ENCODE measurements at regions not wholly inside any gene's neighbourhood (a gene's known extent, or its start where the extent isn't known, plus 50 kb on each side); places are given as distances from the start of the nearest gene placed in this dataset.

- peak; percentile 8 for DNase-seq
Measured at GRCh38 chr1:63124666-63125191, 197.6 kb upstream of the FOXD3 start.

DNA sequence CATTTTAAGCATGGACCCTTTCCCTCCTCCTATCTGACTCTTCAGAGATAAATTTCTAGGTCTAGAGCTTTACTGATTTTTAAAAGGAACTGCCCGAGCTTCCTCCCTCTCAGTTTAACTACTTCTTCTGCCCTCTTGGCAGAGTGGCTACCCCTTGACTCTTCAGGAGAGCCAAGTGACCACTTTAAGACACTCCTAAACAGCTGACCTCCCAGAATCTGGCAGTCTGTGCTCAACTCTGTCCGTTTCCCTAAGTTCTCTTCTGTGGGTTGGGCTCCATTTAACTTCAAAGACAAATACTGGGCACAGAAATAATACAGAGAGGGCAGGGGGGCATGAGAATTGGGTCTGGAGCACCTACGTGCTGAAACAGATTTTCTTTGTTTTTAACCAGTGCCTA lies 196.3 kb upstream of the FOXD3 start:
- no peak for DNase-seq

- no peak for DNase-seq
Measured at GRCh38 chr1:63127376-63127775, 195.0 kb upstream of the FOXD3 start.

DNA sequence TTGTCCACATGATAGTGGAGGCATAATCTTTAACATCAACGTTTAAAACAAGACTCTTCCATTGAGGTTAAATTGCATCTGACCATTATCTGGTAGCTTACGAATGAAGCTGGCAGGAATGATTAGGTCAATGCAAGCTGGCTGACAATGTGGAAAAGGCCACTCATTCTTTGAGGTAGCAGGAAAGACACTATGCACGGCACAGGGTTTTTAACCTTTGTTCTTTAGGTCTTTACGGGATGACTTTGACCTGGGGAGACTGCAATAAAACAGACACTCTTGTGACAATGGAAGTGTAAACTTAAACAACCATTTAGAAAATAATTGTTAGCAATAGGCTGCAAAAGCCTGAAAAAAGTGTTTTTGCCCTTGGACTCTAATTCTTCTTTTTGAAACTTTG lies 193.8 kb upstream of the FOXD3 start:
- DNase-seq = no peak

GRCh38 chr1:63129184-63129583 lies 193.2 kb upstream of the FOXD3 start:
- no peak for DNase-seq

DNA sequence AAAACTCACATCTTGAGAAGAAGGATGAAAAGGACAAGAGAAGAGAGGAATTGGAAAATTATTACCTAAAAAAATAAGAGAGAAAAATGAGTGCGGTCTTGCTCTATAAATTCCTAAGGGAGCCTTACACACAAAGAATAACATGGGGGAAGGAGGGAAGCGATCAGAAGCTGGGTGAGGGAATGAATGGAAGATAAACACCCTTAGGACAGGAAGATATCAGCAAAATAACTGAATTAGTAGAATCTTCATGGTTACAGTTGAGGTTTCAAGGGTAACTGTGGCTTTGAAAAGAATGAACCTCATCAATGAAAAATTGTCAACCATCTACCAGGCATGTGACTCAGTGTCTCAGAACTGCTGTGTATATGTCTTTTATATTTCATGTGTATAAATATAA lies 192.5 kb upstream of the FOXD3 start:
- DNase-seq = no peak

GRCh38 chr1:63134501-63135173 lies 187.7 kb upstream of the FOXD3 start:
- DNase-seq = no peak

DNA sequence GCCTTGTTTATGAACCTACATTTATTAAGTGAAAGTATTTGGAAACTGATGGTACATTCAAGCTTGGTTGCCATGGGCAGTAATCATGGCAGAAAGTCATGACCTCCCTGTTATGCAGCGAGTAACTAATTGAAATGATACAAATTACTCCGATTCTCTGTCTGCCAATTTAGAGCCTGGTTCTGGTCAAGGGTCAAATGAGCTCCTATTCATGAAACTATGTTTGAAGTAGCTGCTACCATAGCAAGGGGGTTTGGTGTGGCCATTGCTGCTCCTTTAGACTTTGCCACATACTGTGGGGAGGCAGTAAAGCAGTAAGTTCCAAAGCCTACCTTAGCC lies 187.2 kb upstream of the FOXD3 start:
- no peak for DNase-seq

DNA sequence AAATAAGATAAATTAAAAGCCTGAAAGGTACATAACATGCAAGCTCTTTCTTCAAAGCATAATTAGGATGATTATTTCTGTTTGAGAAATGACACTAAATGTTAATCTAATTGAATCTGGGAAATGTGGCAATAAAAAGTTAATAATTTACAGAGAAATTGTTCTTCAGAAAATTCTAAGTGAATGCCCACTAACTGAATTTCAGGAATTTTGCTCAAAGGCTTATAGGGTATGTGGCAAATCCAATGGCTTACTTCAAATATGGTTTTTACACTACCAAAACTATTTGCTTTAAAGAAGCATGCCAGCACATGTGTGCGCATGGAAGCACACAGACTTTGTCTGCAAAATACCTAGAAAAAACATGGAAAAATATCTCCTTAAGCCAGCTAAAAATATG lies 186.6 kb upstream of the FOXD3 start:
- DNase-seq = no peak

DNA sequence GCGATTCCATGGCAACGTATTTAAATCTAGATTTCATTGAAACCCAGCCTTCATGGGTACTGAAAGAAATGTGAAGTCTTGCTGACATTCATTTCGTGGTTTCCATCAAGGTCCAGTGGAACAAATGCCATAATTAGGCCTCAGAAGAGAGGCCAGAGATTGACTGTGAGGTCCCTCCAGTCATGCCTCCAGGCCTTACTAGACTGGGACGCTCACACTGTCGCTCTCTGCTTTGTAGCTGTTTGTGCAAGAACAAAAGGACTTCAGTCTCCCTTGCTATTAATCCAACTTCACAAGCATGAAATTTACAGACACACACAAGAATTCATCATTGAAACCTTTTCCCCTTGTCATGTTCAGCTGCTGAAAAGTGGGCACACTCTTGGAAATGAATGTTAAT lies 180.4 kb upstream of the FOXD3 start:
- no peak for DNase-seq

DNA sequence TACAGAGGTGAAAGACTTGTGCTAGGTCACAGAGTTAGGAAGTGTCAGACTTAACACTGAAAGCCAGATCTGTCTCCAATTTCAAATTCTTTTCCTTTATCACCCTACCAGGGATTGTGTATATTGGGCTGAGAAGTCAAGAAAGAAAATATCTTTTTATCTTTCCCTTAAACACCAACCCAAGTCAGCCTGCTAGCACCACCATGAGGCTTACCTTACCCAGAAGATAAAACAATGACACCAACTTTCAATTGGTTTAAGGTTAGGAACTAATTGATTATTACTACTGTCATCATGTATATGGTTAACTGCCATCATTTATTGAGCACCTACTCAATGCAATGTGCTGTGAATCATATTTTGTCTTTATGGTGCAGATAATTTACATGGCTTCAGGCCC lies 178.9 kb upstream of the FOXD3 start:
- DNase-seq = no peak

DNA sequence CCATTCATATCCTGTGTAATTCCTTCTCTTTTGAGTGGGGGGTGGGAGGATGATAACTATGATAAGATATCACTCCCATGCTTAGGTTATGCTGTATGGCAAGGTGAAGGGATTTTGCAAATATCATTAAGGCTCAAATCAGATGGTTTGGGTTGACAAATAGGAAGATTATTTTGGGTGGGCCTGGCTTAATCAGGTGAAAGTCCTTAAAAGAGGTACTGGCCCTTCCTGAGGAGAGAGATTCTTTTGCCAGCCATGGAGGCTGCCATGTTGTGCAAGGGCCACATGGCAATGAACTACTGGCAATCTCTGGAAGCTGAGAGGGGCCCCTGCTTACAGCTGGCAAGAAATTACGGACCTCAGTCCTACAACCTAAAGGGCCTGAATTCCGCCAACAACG lies 174.6 kb upstream of the FOXD3 start:
- DNase-seq = no peak

- peak; percentile 56 for DNase-seq
Measured at GRCh38 chr1:63148825-63149645, 173.3 kb upstream of the FOXD3 start.

GRCh38 chr1:63152572-63152971 lies 169.8 kb upstream of the FOXD3 start:
- DNase-seq = no peak

DNA sequence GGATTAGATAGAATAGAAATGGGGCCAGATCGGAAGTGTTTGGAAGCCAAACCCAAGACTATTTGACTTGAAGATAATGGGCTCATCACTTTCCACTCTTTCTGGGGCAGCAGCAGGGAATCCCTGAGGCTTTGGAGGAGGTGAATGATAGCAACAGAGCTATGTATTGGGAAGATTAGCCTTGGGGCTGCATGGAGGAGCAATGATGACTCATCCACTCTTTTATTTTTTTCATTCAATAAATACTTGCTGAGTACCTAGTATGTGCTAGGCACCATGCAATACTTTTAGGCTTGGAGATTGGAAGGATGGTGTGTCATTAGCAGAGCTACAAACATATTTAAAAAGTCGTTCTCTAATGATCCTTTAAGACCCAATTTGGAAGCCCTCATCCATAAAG lies 166.9 kb upstream of the FOXD3 start:
- no peak for DNase-seq

DNA sequence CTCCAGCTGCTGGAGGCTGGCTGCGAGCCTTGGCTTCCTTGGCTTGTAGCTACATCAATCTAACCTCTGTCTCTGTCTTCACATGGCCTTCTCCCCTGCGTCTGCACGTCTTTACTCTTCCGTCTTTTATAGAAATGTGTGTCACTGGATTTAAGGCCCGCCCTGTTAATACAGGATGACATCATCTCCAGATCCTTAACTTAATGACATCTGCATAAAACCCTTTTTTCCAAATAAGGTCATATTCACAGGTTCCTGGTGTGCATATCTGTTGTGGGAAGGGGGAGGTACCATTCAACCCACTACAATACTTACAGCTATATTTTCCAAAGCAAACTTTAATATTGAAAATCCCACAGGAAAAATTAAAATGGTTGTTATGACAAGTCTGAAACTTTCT lies 165.3 kb upstream of the FOXD3 start:
- no peak for DNase-seq

DNA sequence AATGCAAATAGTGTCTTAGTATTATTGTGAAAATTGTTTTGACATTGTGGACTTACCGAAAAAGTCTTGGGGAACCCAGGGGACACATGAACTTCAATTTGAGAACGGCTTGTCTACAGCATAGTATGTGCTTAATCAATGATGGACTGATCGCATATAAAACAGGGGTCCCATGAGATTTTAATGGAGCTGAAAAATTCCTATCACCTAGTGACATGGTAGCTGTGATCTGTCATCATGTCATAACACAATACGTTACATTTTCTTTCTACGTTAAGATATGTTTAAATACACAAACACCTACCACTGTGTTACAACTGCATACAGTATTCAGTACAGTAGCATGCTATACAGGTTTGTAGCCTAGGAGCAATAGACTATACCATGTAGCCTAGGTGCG lies 153.3 kb upstream of the FOXD3 start:
- no peak for DNase-seq

DNA sequence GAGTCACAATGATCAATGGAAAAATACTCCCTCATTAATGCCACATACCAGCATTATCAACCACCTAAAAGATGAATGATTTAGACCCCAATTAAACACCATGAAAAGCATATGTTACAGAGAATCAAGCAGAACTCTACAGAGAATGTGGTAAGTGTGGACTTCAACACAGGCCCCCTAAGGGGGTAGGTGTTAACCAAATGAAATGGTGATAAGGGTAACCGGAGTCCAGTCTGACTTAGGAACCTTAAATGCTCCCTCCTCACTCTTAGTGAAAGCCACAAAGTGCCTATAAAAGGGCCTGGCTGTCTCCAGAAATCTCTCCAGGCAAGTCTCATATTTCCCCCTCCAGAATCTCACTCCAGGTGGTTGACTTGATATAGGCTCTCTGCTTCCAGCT lies 149.2 kb upstream of the FOXD3 start:
- no peak for DNase-seq

GRCh38 chr1:63189677-63190076 lies 132.7 kb upstream of the FOXD3 start:
- no peak for DNase-seq

- DNase-seq = no peak
Measured at GRCh38 chr1:63190171-63190570, 132.2 kb upstream of the FOXD3 start.

GRCh38 chr1:63198871-63199394 lies 123.4 kb upstream of the FOXD3 start:
- DNase-seq = peak; percentile 7

DNA sequence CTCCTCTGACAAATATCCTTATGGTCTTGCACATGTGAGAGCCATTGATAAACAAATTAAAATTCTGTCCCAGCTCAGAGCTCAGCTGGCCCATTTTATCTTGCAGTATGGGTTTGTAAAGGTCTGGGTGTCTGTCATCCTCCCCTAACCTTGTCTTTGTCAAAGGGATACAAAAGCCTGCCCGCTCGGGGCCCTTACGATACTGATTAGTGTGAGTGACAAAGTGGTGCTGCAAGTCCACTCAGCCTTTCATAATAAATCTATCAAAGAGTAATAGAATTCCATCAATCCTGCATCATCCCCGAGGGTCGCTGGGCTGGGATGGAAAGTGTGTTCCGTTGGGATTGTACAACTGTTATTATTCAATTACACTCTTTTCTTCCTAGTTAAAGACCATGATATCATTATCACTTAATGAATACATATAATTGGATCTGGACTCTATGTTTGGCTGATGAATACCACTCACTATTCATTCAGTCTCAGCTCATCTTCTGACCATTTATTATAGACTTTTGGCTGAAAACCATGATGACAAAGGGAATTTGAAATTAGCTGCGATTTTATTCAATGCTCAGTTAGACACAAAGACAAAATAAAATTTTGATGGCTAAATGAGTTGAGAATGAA lies 122.5 kb upstream of the FOXD3 start:
- DNase-seq = no peak

GRCh38 chr1:63200676-63201075 lies 121.7 kb upstream of the FOXD3 start:
- no peak for DNase-seq

DNA sequence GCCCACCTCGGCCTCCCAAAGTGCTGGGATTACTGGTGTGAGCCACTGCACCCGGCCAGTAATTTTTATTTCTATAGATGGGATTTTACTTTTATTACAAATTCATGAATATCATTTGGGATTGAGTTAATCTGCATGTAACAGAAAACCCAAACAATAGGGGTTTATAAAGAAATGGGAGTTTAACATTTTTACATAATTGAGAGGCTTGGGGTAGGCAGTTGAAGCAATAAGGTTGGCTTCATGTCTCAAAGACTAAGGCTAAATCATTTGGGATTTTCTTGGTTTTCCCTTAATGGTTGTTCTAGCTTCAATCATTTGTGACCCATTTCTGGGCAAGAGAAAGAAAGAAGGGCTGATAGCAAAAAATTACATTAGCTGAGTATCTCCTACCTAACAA lies 118.7 kb upstream of the FOXD3 start:
- DNase-seq = no peak
